ENCODE measurements at regions not wholly inside any gene's neighbourhood (a gene's known extent, or its start where the extent isn't known, plus 50 kb on each side); places are given as distances from the start of the nearest gene placed in this dataset.

GRCh38 chr3:25151281-25151902, 276.7 kb upstream of the RARB start:
- Histone ChIP-seq H3K4me1 (replicated peaks in 1 of 2; ENCODE audit: control insufficient read depth in 2 of 2, insufficient read depth in 2 of 2, low read length in 2 of 2) (no peaks in the 10 kb centered on the region), H3K4me2 (ENCODE audit: insufficient read depth, low read length) (no peak overlapping the region), H3K27me3 (ENCODE audit: control insufficient read depth in 2 of 2, insufficient read depth in 2 of 2, low read length in 2 of 2) (no peaks in the 10 kb centered on the region), H3K4me3 (no peak overlapping the region), H3K9me1 (ENCODE audit: control insufficient read depth, insufficient read depth, low read length) (no peaks in the 10 kb centered on the region), H3K9ac (ENCODE audit: insufficient read depth in 1 of 2, low read depth in 2 of 2, low read length in 2 of 2) (no peak overlapping the region), H4K20me1 (replicated peaks; ENCODE audit: control insufficient read depth, insufficient read depth, low read length) (no peaks in the 10 kb centered on the region), H2AFZ (ENCODE audit: low read depth, low read length) (no peak overlapping the region), H3K27ac (ENCODE audit: extremely low read depth, low read depth, low read length) (no peak overlapping the region), H3K9me3 (replicated peaks; ENCODE audit: control insufficient read depth, insufficient read depth, low read depth, low read length) (peaks cover 3% of the 10 kb centered on the region; the same call in 1 of the 2 replicates), H3K36me3 (ENCODE audit: control insufficient read depth, insufficient read depth, low read length) (no peaks in the 10 kb centered on the region), H3K79me2 (ENCODE audit: control insufficient read depth, insufficient read depth, low read length) (no peaks in the 10 kb centered on the region)
- no TSS peak for BruUV-seq (replicated peaks)
- 2% methylated on average over 10 of the region's 10 CpGs for WGBS (ENCODE audit: insufficient coverage, low coverage, missing lambda C conversion rate)
- no peak for DNase-seq (ENCODE audit: extremely low read depth in 1 of 4, low spot score in 3 of 4)
- no peak for ATAC-seq
- TF ChIP-seq DIDO1 (tag; IDR thresholded peaks at IDR 0.05; ENCODE audit: low read depth) (no peak), ZNF518B (CRISPR knock-in tag; IDR thresholded peaks at IDR 0.05) (no peak), ZNF395 (CRISPR knock-in tag; IDR thresholded peaks at IDR 0.05) (no peak), PRDM10 (IDR thresholded peaks at IDR 0.05; ENCODE audit: partially characterized antibody) (no peak), CBFB (CRISPR knock-in tag; IDR thresholded peaks at IDR 0.05) (no peak), GABPB2 (CRISPR knock-in tag; conservative IDR thresholded peaks at IDR 0.05) (no peak), SAFB (IDR thresholded peaks at IDR 0.05; ENCODE audit: borderline replicate concordance, low read depth, low read length) (no peak)
- POLR2A ChIA-PET = no interaction called here
- intact Hi-C loops (cut with micrococcal nuclease) (no loop called here), in situ Hi-C loops (cut with MboI) (no loop called here)
- CTCF ChIA-PET (ENCODE audit: low intra/inter-chr PET ratio) = no interaction called here
- no peak for FAIRE-seq

All from K562 (cell line).